K562 (cell line): ENCODE measurements at regions not wholly inside any gene's neighbourhood (a gene's known extent, or its start where the extent isn't known, plus 50 kb on each side); places are given as distances from the start of the nearest gene placed in this dataset.

ENCODE experiments used
- ATAC-seq: fragments of 200-7000 bp; cut with Tn5 transposase; 3 replicates; pipeline ENCODE4 v1.9.1; 2020; ENCODE audit warnings: moderate library complexity
- BruUV-seq: library from RNA; stranded (reverse); fragments of 400-500 nt; replicated peaks from 2 replicates; lab custom pipeline; 2021; lab: Mats Ljungman, UMichigan
- CTCF ChIA-PET: fragments of 300-600 bp; formaldehyde crosslinking; extraction: SDS; loops from one replicate; lab custom pipeline; 2021; ENCODE audit warnings: low intra/inter-chr PET ratio; lab: Yijun Ruan, JAX
- POLR2A ChIA-PET: fragments of 300-600, 350-650 bp; sonication (Branson Sonifier 250); formaldehyde crosslinking; extraction: SDS; loops from one replicate; lab custom pipeline; 2021; ENCODE audit warnings: antibody characterized with exemption, inconsistent platforms; lab: Yijun Ruan, JAX
- DNase-seq, 4 experiments: peaks; one replicate each; pipeline versions ENCODE4 v3.0.0 to v3.0.0-alpha.2; 2011 to 2018; ENCODE audit warnings: low spot score in 3 of 4, mixed read lengths in 3 of 4; ENCODE audit errors: extremely low read depth in 1 of 4
- FAIRE-seq: peaks from 2 replicates; lab custom pipeline; 2011; peaks lifted over from hg19 to GRCh38; lab: Jason Lieb, UNC
- H2AFZ ChIP-seq: 2 replicates; pipeline ENCODE4 v1.6.0; 2011; ENCODE audit warnings: low read depth, low read length, control low read depth, inconsistent platforms
- H3K27ac ChIP-seq: fragments of 200-600 bp; 3 replicates; pipeline ENCODE4 v1.8.0; 2011; ENCODE audit warnings: low read depth, mild to moderate bottlenecking, control low read depth, inconsistent platforms, low read length, moderate library complexity, mixed read lengths; ENCODE audit errors: extremely low read depth
- H3K27me3 ChIP-seq, 2 experiments: fragments of 300-600 bp in 1 of 2; 2 replicates in 1 of 2; 3 replicates in 1 of 2; pipeline versions ENCODE4 v1.6.0 to v1.8.0; 2011; ENCODE audit warnings: inconsistent platforms in 2 of 2, low read length in 2 of 2, mild to moderate bottlenecking in 1 of 2, mixed read lengths in 1 of 2, moderate library complexity in 1 of 2; ENCODE audit not compliant: control insufficient read depth in 2 of 2, insufficient read depth in 2 of 2
- H3K36me3 ChIP-seq: fragments of 300-600 bp; 3 replicates; pipeline ENCODE4 v1.8.0; 2011; ENCODE audit warnings: mild to moderate bottlenecking, low read length, inconsistent platforms; ENCODE audit not compliant: control insufficient read depth, insufficient read depth
- H3K4me1 ChIP-seq, 2 experiments: fragments of 200-600 bp in 1 of 2; replicated peaks in 1 of 2; 2 replicates in 1 of 2; 3 replicates in 1 of 2; pipeline versions ENCODE4 v1.5.1 to v1.8.0; 2011; ENCODE audit warnings: inconsistent platforms in 2 of 2, low read length in 2 of 2, mild to moderate bottlenecking in 1 of 2, mixed read lengths in 1 of 2, moderate library complexity in 1 of 2; ENCODE audit not compliant: control insufficient read depth in 2 of 2, insufficient read depth in 2 of 2
- H3K4me2 ChIP-seq: 2 replicates; pipeline ENCODE4 v1.6.1; 2011; ENCODE audit warnings: low read length, control low read depth, inconsistent platforms, mixed read lengths; ENCODE audit not compliant: insufficient read depth
- H3K4me3 ChIP-seq: fragments of 200-600 bp; sonication (generic), shearing (Covaris generic); 2 replicates; pipeline ENCODE4 v1.5.1; 2016; ENCODE audit warnings: control low read depth, inconsistent platforms
- H3K79me2 ChIP-seq: fragments of 200-600 bp; 3 replicates; pipeline ENCODE4 v1.8.0; 2011; ENCODE audit warnings: low read length, inconsistent platforms; ENCODE audit not compliant: control insufficient read depth, insufficient read depth
- H3K9ac ChIP-seq, 2 experiments: 2 replicates each; pipeline versions ENCODE4 v1.6.0 to v1.6.1; 2011; ENCODE audit warnings: low read depth in 2 of 2, low read length in 2 of 2, control low read depth in 1 of 2, inconsistent platforms in 1 of 2, mild to moderate bottlenecking in 1 of 2, mixed read lengths in 1 of 2; ENCODE audit not compliant: insufficient read depth in 1 of 2
- H3K9me1 ChIP-seq: one replicate; pipeline ENCODE4 v1.6.0; 2011; ENCODE audit warnings: inconsistent platforms, mild to moderate bottlenecking, low read length, moderate library complexity; ENCODE audit not compliant: control insufficient read depth, insufficient read depth
- H3K9me3 ChIP-seq: replicated peaks from 2 replicates; pipeline ENCODE4 v1.5.1; 2011; ENCODE audit warnings: low read depth, low read length, inconsistent platforms; ENCODE audit not compliant: control insufficient read depth, insufficient read depth
- H4K20me1 ChIP-seq: replicated peaks from 2 replicates; pipeline ENCODE4 v1.6.1; 2011; ENCODE audit warnings: low read length, inconsistent platforms, mixed read lengths; ENCODE audit not compliant: control insufficient read depth, insufficient read depth
- BRD4 ChIP-seq: fragments of 200-600 bp; sonication (generic); IDR thresholded peaks from 2 replicates; pipeline ENCODE4 v1.6.1; 2017; ENCODE audit warnings: inconsistent platforms
- C11orf30 ChIP-seq: fragments of 450-650 bp; IDR thresholded peaks from 2 replicates; pipeline ENCODE4 v1.6.1; 2016; ENCODE audit warnings: low read depth, mild to moderate bottlenecking
- CBFA2T2 ChIP-seq: fragments of 450-650 bp; conservative IDR thresholded peaks from 2 replicates; pipeline ENCODE4 v1.6.1; 2017; ENCODE audit warnings: mild to moderate bottlenecking
- ESRRB ChIP-seq: fragments of 250-450 bp; sonication (Bioruptor Pico); IDR thresholded peaks from 2 replicates; pipeline ENCODE4 v1.5.0; 2020; ENCODE audit warnings: mild to moderate bottlenecking, moderate library complexity, borderline replicate concordance
- KHSRP ChIP-seq: fragments of 450-650 bp; IDR thresholded peaks from 2 replicates; pipeline ENCODE4 v1.6.1; 2017
- MAFG ChIP-seq: fragments of 450-650 bp; conservative IDR thresholded peaks from 2 replicates; pipeline ENCODE4 v1.6.1; 2016; ENCODE audit warnings: missing genetic modification characterization, missing compliant biosample characterization
- MIER1 ChIP-seq: fragments of 450-650 bp; IDR thresholded peaks from 2 replicates; pipeline ENCODE4 v1.6.1; 2016; ENCODE audit warnings: antibody characterized with exemption, mild to moderate bottlenecking, low read depth
- NR2F6 ChIP-seq: fragments of 450-650 bp; formaldehyde crosslinking; IDR thresholded peaks from 2 replicates; pipeline ENCODE4 v1.4.0; 2020; ENCODE audit warnings: mild to moderate bottlenecking
- PCBP2 ChIP-seq: fragments of 200-400 bp; formaldehyde crosslinking; IDR thresholded peaks from 2 replicates; pipeline ENCODE4 v1.6.1; 2018; ENCODE audit warnings: low read length, low read depth, mild to moderate bottlenecking, moderate library complexity; ENCODE audit not compliant: poor library complexity, severe bottlenecking
- PHB2 ChIP-seq: fragments of 450-650 bp; IDR thresholded peaks from 2 replicates; pipeline ENCODE4 v1.6.1; 2017; ENCODE audit warnings: low read depth
- RUNX1 ChIP-seq: sonication (generic); IDR thresholded peaks from 2 replicates; pipeline ENCODE4 v1.6.1; 2016; ENCODE audit warnings: antibody characterized with exemption, low read depth
- SMAD3 ChIP-seq: fragments of 450-650 bp; formaldehyde crosslinking; conservative IDR thresholded peaks from 2 replicates; pipeline ENCODE4 v1.4.0; 2020; ENCODE audit warnings: mild to moderate bottlenecking
- in situ Hi-C: fragments of 300-500 bp; cut with MboI; formaldehyde crosslinking; loops from 4 replicates; pipeline ENCODE4 v1.15.0; 2018; ENCODE audit warnings: inconsistent platforms, mixed read lengths
- intact Hi-C: fragments of 100-400 bp; cut with micrococcal nuclease; formaldehyde crosslinking; loops from 2 replicates; pipeline ENCODE4 v1.14.2; 2022
- TF ChIP-seq, protein P1 (sequence below): fragments of 250-450 bp; sonication (Bioruptor Pico); IDR thresholded peaks from 2 replicates; pipeline ENCODE4 v1.8.0; 2022; ENCODE audit warnings: moderate library complexity, mild to moderate bottlenecking, inconsistent platforms
- TF ChIP-seq, protein P2 (sequence below): fragments of 450-650 bp; formaldehyde crosslinking; IDR thresholded peaks from 2 replicates; pipeline ENCODE4 v1.4.0; 2020; ENCODE audit warnings: mild to moderate bottlenecking, mixed read lengths
- TF ChIP-seq, protein P3 (sequence below): sonication (generic); formaldehyde crosslinking; IDR thresholded peaks from 2 replicates; pipeline ENCODE4 v1.8.1; 2023; ENCODE audit warnings: mild to moderate bottlenecking, missing genetic modification reagents, moderate library complexity
- TF ChIP-seq, protein P4 (sequence below): sonication (generic); formaldehyde crosslinking; IDR thresholded peaks from 2 replicates; pipeline ENCODE4 v1.8.0; 2023; ENCODE audit warnings: mild to moderate bottlenecking, missing genetic modification reagents
- TF ChIP-seq, protein P5 (sequence below): fragments of 450-650 bp; IDR thresholded peaks from 2 replicates; pipeline ENCODE4 v1.6.1; 2016; ENCODE audit warnings: low read depth, mild to moderate bottlenecking, moderate library complexity

DNA sequence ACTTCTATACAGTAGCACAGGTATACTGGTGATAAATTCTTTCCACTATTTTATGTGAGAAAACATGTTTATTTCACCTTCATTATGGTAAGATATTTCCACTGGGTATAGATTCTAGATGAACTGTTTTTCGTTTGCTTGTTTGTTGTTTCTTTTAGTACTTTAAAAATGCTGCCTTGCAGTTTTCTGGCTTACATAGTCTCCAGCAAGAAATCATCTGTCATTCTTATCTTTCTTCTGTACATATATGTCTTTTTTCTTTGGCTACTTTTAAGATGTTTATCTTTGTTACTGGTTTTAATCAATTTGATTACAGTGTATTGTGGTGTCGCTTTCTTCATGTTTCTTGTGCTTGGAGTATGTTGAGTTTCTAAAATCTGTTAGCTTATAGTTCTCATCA, 333.3 kb upstream of the HTR2A start (continued):
- TF ChIP-seq MAFG (tag), result peak; percentile 54
- TF ChIP-seq, all 486 proteins: peak for 5

DNA sequence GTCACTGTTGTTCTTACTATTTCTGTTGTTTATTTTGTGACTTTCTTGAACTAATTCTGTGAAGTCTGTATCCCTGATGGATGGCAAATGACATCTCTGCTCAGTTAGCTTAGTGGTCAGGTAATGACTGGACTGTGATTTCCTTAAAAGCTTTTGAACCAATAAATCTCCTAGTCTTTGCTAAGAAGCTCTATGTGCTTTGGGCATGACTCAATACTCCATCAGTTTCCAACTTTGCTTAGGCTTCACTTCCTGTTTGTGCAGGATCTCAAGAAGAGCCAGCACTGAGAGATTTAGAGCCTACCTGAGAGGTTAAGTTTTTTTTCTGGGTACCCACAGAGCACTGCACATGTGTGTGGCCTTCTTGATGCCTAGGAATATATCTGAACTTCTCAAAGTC, 329.7 kb upstream of the HTR2A start:
- Histone ChIP-seq H2AFZ (no peak overlapping the region), H3K36me3 (no peaks in the 10 kb centered on the region), H3K9me3 (no peaks in the 10 kb centered on the region), H3K9ac (no peak overlapping the region), H3K4me1 (no peaks in the 10 kb centered on the region), H3K79me2 (no peaks in the 10 kb centered on the region), H3K4me3 (no peak overlapping the region), H3K4me2 (no peak overlapping the region), H3K27me3 (no peaks in the 10 kb centered on the region), H3K9me1 (no peaks in the 10 kb centered on the region), H3K27ac (no peak overlapping the region), H4K20me1 (no peaks in the 10 kb centered on the region)
- ATAC-seq (no peak), FAIRE-seq (no peak), DNase-seq (no peak)
- ChIA-PET POLR2A (no interaction called here), CTCF (no interaction called here)
- intact Hi-C loops, result no loop called here
- BruUV-seq, result no TSS peak
- in situ Hi-C loops, result no loop called here
- TF ChIP-seq, protein P1, sequence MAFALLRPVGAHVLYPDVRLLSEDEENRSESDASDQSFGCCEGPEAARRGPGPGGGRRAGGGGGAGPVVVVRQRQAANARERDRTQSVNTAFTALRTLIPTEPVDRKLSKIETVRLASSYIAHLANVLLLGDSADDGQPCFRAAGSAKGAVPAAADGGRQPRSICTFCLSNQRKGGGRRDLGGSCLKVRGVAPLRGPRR (CRISPR knock-in tag), result no peak
- TF ChIP-seq MIER1 (no peak), BRD4 (no peak), CBFA2T2 (no peak), NR2F6 (CRISPR knock-in tag) (no peak), RUNX1 (no peak), PCBP2 (no peak), PHB2 (no peak), ESRRB (CRISPR knock-in tag) (no peak), SMAD3 (CRISPR knock-in tag) (no peak), C11orf30 (no peak), KHSRP (no peak)
- TF ChIP-seq, protein P2, sequence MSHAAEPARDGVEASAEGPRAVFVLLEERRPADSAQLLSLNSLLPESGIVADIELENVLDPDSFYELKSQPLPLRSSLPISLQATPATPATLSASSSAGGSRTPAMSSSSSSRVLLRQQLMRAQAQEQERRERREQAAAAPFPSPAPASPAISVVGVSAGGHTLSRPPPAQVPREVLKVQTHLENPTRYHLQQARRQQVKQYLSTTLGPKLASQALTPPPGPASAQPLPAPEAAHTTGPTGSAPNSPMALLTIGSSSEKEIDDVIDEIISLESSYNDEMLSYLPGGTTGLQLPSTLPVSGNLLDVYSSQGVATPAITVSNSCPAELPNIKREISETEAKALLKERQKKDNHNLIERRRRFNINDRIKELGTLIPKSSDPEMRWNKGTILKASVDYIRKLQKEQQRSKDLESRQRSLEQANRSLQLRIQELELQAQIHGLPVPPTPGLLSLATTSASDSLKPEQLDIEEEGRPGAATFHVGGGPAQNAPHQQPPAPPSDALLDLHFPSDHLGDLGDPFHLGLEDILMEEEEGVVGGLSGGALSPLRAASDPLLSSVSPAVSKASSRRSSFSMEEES (CRISPR knock-in tag), result no peak
- TF ChIP-seq, protein P3, sequence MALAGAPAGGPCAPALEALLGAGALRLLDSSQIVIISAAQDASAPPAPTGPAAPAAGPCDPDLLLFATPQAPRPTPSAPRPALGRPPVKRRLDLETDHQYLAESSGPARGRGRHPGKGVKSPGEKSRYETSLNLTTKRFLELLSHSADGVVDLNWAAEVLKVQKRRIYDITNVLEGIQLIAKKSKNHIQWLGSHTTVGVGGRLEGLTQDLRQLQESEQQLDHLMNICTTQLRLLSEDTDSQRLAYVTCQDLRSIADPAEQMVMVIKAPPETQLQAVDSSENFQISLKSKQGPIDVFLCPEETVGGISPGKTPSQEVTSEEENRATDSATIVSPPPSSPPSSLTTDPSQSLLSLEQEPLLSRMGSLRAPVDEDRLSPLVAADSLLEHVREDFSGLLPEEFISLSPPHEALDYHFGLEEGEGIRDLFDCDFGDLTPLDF, result no peak
- TF ChIP-seq, protein P4, sequence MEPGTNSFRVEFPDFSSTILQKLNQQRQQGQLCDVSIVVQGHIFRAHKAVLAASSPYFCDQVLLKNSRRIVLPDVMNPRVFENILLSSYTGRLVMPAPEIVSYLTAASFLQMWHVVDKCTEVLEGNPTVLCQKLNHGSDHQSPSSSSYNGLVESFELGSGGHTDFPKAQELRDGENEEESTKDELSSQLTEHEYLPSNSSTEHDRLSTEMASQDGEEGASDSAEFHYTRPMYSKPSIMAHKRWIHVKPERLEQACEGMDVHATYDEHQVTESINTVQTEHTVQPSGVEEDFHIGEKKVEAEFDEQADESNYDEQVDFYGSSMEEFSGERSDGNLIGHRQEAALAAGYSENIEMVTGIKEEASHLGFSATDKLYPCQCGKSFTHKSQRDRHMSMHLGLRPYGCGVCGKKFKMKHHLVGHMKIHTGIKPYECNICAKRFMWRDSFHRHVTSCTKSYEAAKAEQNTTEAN (CRISPR knock-in tag), result no peak
- TF ChIP-seq, protein P5, sequence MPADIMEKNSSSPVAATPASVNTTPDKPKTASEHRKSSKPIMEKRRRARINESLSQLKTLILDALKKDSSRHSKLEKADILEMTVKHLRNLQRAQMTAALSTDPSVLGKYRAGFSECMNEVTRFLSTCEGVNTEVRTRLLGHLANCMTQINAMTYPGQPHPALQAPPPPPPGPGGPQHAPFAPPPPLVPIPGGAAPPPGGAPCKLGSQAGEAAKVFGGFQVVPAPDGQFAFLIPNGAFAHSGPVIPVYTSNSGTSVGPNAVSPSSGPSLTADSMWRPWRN, result no peak
